A549 (cell line): ENCODE measurements at regions not wholly inside any gene's neighbourhood (a gene's known extent, or its start where the extent isn't known, plus 50 kb on each side); places are given as distances from the start of the nearest gene placed in this dataset.
A peak's percentile ranks its signal among the peaks of the same experiment; 100 is the strongest.

ENCODE experiments used
- ATAC-seq, 2 experiments: fragments of 200-7000 bp in 1 of 2; fragments of >200 bp in 1 of 2; cut with Nextera tagmentation in 1 of 2; cut with Tn5 transposase in 1 of 2; 3 replicates each; pipeline versions ENCODE4 v1.8.0 to v1.9.1; 2018 to 2020; ENCODE audit warnings: mild to moderate bottlenecking in 1 of 2, moderate library complexity in 1 of 2
- CTCF ChIA-PET: fragments of 300-600 bp; sonication (Branson Sonifier 250); formaldehyde crosslinking; extraction: SDS; loops from one replicate; lab custom pipeline; 2021; ENCODE audit warnings: antibody characterized with exemption, inconsistent platforms; lab: Yijun Ruan, JAX
- POLR2A ChIA-PET: fragments of 350-600 bp; formaldehyde crosslinking; extraction: SDS; loops from one replicate; lab custom pipeline; 2021; ENCODE audit warnings: antibody characterized with exemption, inconsistent platforms; lab: Yijun Ruan, JAX
- DNase-seq, 2 experiments: peaks; one replicate each; pipeline versions ENCODE4 v3.0.0 to v3.0.0-alpha.2; 2011 to 2016; ENCODE audit warnings: low read depth in 1 of 2, low spot score in 1 of 2
- FAIRE-seq: peaks from 2 replicates; lab custom pipeline; 2011; peaks lifted over from hg19 to GRCh38; lab: Jason Lieb, UNC
- H3K27ac ChIP-seq, 2 experiments: fragments of >200 bp; sonication (Bioruptor Twin); formaldehyde crosslinking; 3 replicates each; pipeline ENCODE4 v1.5.1; 2016 to 2017
- H3K4me1 ChIP-seq: fragments of >200 bp; sonication (Bioruptor Twin); formaldehyde crosslinking; 3 replicates; pipeline ENCODE4 v1.6.1; 2016
- H3K4me2 ChIP-seq: fragments of >200 bp; sonication (Bioruptor Twin); formaldehyde crosslinking; 3 replicates; pipeline ENCODE4 v1.6.1; 2016
- H3K4me3 ChIP-seq: fragments of >200 bp; sonication (Bioruptor Twin); formaldehyde crosslinking; 3 replicates; pipeline ENCODE4 v1.5.1; 2016
- H3K9me3 ChIP-seq: fragments of >200 bp; sonication (Bioruptor Twin); formaldehyde crosslinking; 3 replicates; pipeline ENCODE4 v1.6.1; 2016
- BHLHE40 ChIP-seq: IDR thresholded peaks from 2 replicates; pipeline ENCODE4 v1.6.1; 2012; ENCODE audit warnings: low read depth, low read length, inconsistent platforms
- CBX2 ChIP-seq: fragments of 200-600 bp; sonication (generic); IDR thresholded peaks from 2 replicates; pipeline ENCODE4 v1.6.1; 2016; ENCODE audit warnings: low read depth, mild to moderate bottlenecking, borderline replicate concordance
- CBX8 ChIP-seq: fragments of 200-600 bp; sonication (generic); IDR thresholded peaks from 2 replicates; pipeline ENCODE4 v1.6.1; 2016
- CHD4 ChIP-seq: fragments of 200-600 bp; sonication (generic); IDR thresholded peaks from 2 replicates; pipeline ENCODE4 v1.6.1; 2016; ENCODE audit warnings: antibody characterized with exemption, mild to moderate bottlenecking, borderline replicate concordance
- EHF ChIP-seq: fragments of 250-450 bp; sonication (Bioruptor Pico); IDR thresholded peaks from 2 replicates; pipeline ENCODE4 v1.5.0; 2020; ENCODE audit warnings: mild to moderate bottlenecking
- HOXB13 ChIP-seq: fragments of 250-450 bp; sonication (Bioruptor Pico); IDR thresholded peaks from 2 replicates; pipeline ENCODE4 v1.5.0; 2020; ENCODE audit warnings: low read depth, mild to moderate bottlenecking, moderate library complexity
- HOXB5 ChIP-seq: fragments of 250-450 bp; sonication (Bioruptor Pico); IDR thresholded peaks from 2 replicates; pipeline ENCODE4 v1.5.0; 2020; ENCODE audit warnings: mild to moderate bottlenecking, moderate library complexity
- MAFK ChIP-seq: fragments of 450-650 bp; IDR thresholded peaks from 2 replicates; pipeline ENCODE4 v1.6.1; 2014; ENCODE audit not compliant: partially characterized antibody
- MAZ ChIP-seq: fragments of 150-350 bp; IDR thresholded peaks from 2 replicates; pipeline ENCODE4 v1.6.1; 2014; ENCODE audit warnings: antibody characterized with exemption, low read depth, low read length, borderline replicate concordance
- NFE2L2 ChIP-seq: fragments of 150-350 bp; conservative IDR thresholded peaks from 2 replicates; pipeline ENCODE4 v1.6.1; 2014; ENCODE audit warnings: low read length
- NR3C1 ChIP-seq: fragments of >200 bp; sonication (Bioruptor Twin); formaldehyde crosslinking; IDR thresholded peaks from 3 replicates; pipeline ENCODE4 v1.6.1; 2017
- PHF8 ChIP-seq: fragments of 200-600 bp; sonication (generic); IDR thresholded peaks from 2 replicates; pipeline ENCODE4 v1.6.1; 2016; ENCODE audit warnings: low read depth, mild to moderate bottlenecking, antibody characterized with exemption, moderate library complexity, borderline replicate concordance
- POLR2A ChIP-seq: IDR thresholded peaks from 2 replicates; pipeline ENCODE4 v1.6.1; 2012; ENCODE audit warnings: mild to moderate bottlenecking, low read length
- RCOR1 ChIP-seq: fragments of 150-350 bp; IDR thresholded peaks from 2 replicates; pipeline ENCODE4 v1.6.1; 2014; ENCODE audit warnings: antibody characterized with exemption, low read length, low read depth
- ZNF302 ChIP-seq: fragments of 250-450 bp; sonication (Bioruptor Pico); IDR thresholded peaks from 2 replicates; pipeline ENCODE4 v1.9.0; 2021; ENCODE audit warnings: inconsistent platforms, mild to moderate bottlenecking, moderate library complexity
- WGBS: methylation state at CpG from one replicate; pipeline ENCODE4 v1.1.6; 2017; ENCODE audit errors: missing lambda C conversion rate; 5-methylcytosine and 5-hydroxymethylcytosine counted together
- TF ChIP-seq, protein P1 (sequence below): IDR thresholded peaks from 2 replicates; pipeline ENCODE4 v1.6.1; 2012
- TF ChIP-seq, protein P2 (sequence below): fragments of 150-350 bp; IDR thresholded peaks from 2 replicates; pipeline ENCODE4 v1.6.1; 2014; ENCODE audit warnings: low read depth, mild to moderate bottlenecking, low read length
- TF ChIP-seq, protein P3 (sequence below): fragments of 250-450 bp; sonication (Bioruptor Pico); IDR thresholded peaks from 2 replicates; pipeline ENCODE4 v1.5.0; 2020; ENCODE audit warnings: low read depth, mild to moderate bottlenecking, moderate library complexity
- TF ChIP-seq, protein P4 (sequence below): fragments of 450-650 bp; IDR thresholded peaks from 2 replicates; pipeline ENCODE4 v1.6.1; 2014; ENCODE audit warnings: antibody characterized with exemption

DNA sequence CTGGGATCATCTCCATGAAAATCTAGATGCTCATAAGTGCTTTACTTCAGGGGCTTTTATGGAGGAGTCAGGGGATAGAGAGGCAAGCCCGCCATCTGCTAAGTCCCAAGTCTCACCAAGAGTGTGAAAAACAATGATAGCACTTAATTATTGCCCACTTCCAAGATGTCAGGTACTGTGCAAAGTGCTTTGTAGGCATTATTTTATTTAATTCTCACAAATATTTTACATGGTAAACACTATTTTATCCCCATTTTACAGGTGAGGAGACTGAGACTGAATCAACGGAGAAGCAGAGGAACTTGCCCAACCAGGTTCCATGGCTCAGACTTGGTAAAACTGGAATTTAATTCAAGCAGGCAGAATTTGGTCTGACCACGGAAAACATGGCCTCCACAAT is 147.5 kb downstream of the ACKR3 start:
- POLR2A ChIA-PET: no interaction called here

DNA sequence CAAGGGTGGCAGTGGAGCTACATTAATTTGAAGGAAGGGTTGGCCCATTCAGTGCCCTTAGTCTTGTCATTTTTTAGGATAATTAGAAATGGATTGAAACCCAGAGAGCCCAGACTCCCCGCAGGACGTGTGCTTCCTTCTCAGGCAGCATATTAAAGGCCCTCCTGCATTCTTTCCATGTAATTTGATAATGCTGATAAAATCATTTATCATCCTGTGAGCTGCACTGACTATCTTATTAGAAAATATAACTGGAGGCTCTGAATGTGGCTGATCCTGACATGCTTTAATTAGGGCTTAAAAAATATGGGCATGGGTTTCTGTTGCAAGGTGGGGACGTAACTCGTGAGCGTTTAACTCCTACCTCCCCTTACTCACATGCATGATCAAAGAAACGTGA is 148.1 kb downstream of the ACKR3 start:
- 78% methylated on average over 6 of the region's 6 CpGs for WGBS
- H3K4me3 ChIP-seq: no peak overlapping the region
- peak overlapping the region in 1 of 2 experiments; percentile 64; a peak in 2 of 6 replicates for H3K27ac ChIP-seq
- H3K4me1 ChIP-seq: peaks cover 25% of the 10 kb centered on the region
- DNase-seq (no peak), FAIRE-seq (no peak), ATAC-seq (no peak)
- POLR2A ChIA-PET: no interaction called here
- no peaks in the 10 kb centered on the region for H3K9me3 ChIP-seq
- TF ChIP-seq CHD4 (no peak), MAZ (no peak), HOXB13 (no peak), CBX8 (no peak), RCOR1 (no peak), PHF8 (no peak), POLR2A (no peak), HOXB5 (CRISPR knock-in tag) (no peak), NFE2L2 (no peak), CBX2 (no peak), MAFK (no peak), ZNF302 (CRISPR knock-in tag) (no peak), BHLHE40 (no peak), EHF (CRISPR knock-in tag) (no peak), NR3C1 (no peak)
- TF ChIP-seq, protein P1, sequence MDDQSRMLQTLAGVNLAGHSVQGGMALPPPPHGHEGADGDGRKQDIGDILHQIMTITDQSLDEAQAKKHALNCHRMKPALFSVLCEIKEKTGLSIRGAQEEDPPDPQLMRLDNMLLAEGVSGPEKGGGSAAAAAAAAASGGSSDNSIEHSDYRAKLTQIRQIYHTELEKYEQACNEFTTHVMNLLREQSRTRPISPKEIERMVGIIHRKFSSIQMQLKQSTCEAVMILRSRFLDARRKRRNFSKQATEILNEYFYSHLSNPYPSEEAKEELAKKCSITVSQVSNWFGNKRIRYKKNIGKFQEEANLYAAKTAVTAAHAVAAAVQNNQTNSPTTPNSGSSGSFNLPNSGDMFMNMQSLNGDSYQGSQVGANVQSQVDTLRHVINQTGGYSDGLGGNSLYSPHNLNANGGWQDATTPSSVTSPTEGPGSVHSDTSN: no peak
- TF ChIP-seq, protein P2, sequence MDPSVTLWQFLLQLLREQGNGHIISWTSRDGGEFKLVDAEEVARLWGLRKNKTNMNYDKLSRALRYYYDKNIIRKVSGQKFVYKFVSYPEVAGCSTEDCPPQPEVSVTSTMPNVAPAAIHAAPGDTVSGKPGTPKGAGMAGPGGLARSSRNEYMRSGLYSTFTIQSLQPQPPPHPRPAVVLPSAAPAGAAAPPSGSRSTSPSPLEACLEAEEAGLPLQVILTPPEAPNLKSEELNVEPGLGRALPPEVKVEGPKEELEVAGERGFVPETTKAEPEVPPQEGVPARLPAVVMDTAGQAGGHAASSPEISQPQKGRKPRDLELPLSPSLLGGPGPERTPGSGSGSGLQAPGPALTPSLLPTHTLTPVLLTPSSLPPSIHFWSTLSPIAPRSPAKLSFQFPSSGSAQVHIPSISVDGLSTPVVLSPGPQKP: no peak
- TF ChIP-seq, protein P3, sequence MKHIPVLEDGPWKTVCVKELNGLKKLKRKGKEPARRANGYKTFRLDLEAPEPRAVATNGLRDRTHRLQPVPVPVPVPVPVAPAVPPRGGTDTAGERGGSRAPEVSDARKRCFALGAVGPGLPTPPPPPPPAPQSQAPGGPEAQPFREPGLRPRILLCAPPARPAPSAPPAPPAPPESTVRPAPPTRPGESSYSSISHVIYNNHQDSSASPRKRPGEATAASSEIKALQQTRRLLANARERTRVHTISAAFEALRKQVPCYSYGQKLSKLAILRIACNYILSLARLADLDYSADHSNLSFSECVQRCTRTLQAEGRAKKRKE (CRISPR knock-in tag): no peak
- TF ChIP-seq, protein P4, sequence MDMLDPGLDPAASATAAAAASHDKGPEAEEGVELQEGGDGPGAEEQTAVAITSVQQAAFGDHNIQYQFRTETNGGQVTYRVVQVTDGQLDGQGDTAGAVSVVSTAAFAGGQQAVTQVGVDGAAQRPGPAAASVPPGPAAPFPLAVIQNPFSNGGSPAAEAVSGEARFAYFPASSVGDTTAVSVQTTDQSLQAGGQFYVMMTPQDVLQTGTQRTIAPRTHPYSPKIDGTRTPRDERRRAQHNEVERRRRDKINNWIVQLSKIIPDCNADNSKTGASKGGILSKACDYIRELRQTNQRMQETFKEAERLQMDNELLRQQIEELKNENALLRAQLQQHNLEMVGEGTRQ: no peak
- peak overlapping the region; percentile 19; the same call in 1 of the 3 replicates for H3K4me2 ChIP-seq
- CTCF ChIA-PET: interaction anchor here (1.0 kb wide), 1 partner anchor 18 kb away, joined by 3 read pairs; no protein-coding TSS in a partner anchor

More for the DNA sequence above, 147.5 kb downstream of the ACKR3 start:
- Histone ChIP-seq H3K4me1 (peaks cover 31% of the 10 kb centered on the region), H3K4me2 (no peak overlapping the region), H3K4me3 (no peak overlapping the region), H3K9me3 (no peaks in the 10 kb centered on the region), H3K27ac (peak overlapping the region in 1 of 2 experiments; percentile 64; a peak in 1 of 6 replicates)
- CTCF ChIA-PET: interaction anchor here (1.0 kb wide), 1 partner anchor 17 kb away, joined by 3 read pairs; no protein-coding TSS in a partner anchor
- WGBS: 75% methylated on average over 3 of the region's 3 CpGs
- DNase-seq (no peak), ATAC-seq (no peak), FAIRE-seq (no peak)
- TF ChIP-seq MAZ (no peak), MAFK (peak; percentile 53)
